Stimulated activated CD4-positive, alpha-beta T cell treated with anti-CD3 and anti-CD28 coated beads, Interleukin-4, amount 100 ng/mL, for 48 hours (primary cell): ENCODE measurements at regions not wholly inside any gene's neighbourhood (a gene's known extent, or its start where the extent isn't known, plus 50 kb on each side); places are given as distances from the start of the nearest gene placed in this dataset.
"Not testable (repeated sequence)": the region's sequence is repeated elsewhere in the genome, so short reads cannot be mapped to it uniquely, and the experiment has no call there.

Experiments
- DNase-seq, 2 donors: peaks; one replicate each; pipeline ENCODE4 v3.0.0-alpha.2; 2020; ENCODE audit warnings: low read depth in 2 of 2

GRCh38 chr2:230593765-230594164 is 118.9 kb upstream of the CAB39 start:
- no peak for DNase-seq

GRCh38 chr2:230594286-230594840 is 118.3 kb upstream of the CAB39 start:
- DNase-seq: no peak

GRCh38 chr2:230599853-230600252 is 112.8 kb upstream of the CAB39 start:
- no peak for DNase-seq

GRCh38 chr2:230600285-230600684 is 112.4 kb upstream of the CAB39 start:
- DNase-seq: no peak

- DNase-seq: no peak
These were observed 111.8 kb upstream of the CAB39 start for GRCh38 chr2:230600881-230601280.

- DNase-seq: no peak
These were observed 111.1 kb upstream of the CAB39 start for GRCh38 chr2:230601510-230601909.

GRCh38 chr2:230602562-230603230 is 109.9 kb upstream of the CAB39 start:
- DNase-seq: no peak

- DNase-seq: not testable (repeated sequence)
These were observed 109.3 kb upstream of the CAB39 start for GRCh38 chr2:230603317-230603716.

- not testable (repeated sequence) for DNase-seq
These were observed 108.5 kb upstream of the CAB39 start for GRCh38 chr2:230604158-230604557.

GRCh38 chr2:230614040-230614439 is 98.6 kb upstream of the CAB39 start:
- no peak for DNase-seq

GRCh38 chr2:230614913-230615332 is 97.7 kb upstream of the CAB39 start:
- peak; percentile 41 to 47 for DNase-seq

- DNase-seq: not testable (repeated sequence)
These were observed 95.4 kb upstream of the CAB39 start for GRCh38 chr2:230617256-230617706.

- DNase-seq: no peak
These were observed 93.2 kb upstream of the CAB39 start for GRCh38 chr2:230619491-230619890.

GRCh38 chr2:230625220-230625619 is 87.4 kb upstream of the CAB39 start:
- DNase-seq: not testable (repeated sequence)

GRCh38 chr2:230627091-230627490 is 85.6 kb upstream of the CAB39 start:
- DNase-seq: not testable (repeated sequence)

GRCh38 chr2:230627806-230628724 is 84.6 kb upstream of the CAB39 start:
- DNase-seq: no peak

GRCh38 chr2:230631470-230631869 is 81.2 kb upstream of the CAB39 start:
- DNase-seq: no peak

GRCh38 chr2:230634146-230634545 is 78.5 kb upstream of the CAB39 start:
- no peak for DNase-seq

- DNase-seq: not testable (repeated sequence)
These were observed 77.8 kb upstream of the CAB39 start for GRCh38 chr2:230634721-230635313.

- DNase-seq: no peak
These were observed 75.9 kb upstream of the CAB39 start for GRCh38 chr2:230636684-230637271.

- DNase-seq: not testable (repeated sequence)
These were observed 75.2 kb upstream of the CAB39 start for GRCh38 chr2:230637486-230637885.

- DNase-seq: no peak
These were observed 72.1 kb upstream of the CAB39 start for GRCh38 chr2:230640540-230641011.
